ENCODE measurements at regions not wholly inside any gene's neighbourhood (a gene's known extent, or its start where the extent isn't known, plus 50 kb on each side); places are given as distances from the start of the nearest gene placed in this dataset.

GRCh38 chr2:104407641-104408040 lies 446.3 kb upstream of the POU3F3 start:
- no peak for TF ChIP-seq CTCF (conservative IDR thresholded peaks at IDR 0.05 in 1 of 2, IDR thresholded peaks at IDR 0.05 in 1 of 2; ENCODE audit: extremely low read depth in 1 of 2, insufficient read depth in 1 of 2, low read depth in 1 of 2, low read length in 2 of 2)
- TF ChIP-seq EZH2 (IDR thresholded peaks at IDR 0.05; ENCODE audit: borderline replicate concordance, low read length), result no peak

Data from mammary epithelial cell (primary cell).